ENCODE measurements at regions not wholly inside any gene's neighbourhood (a gene's known extent, or its start where the extent isn't known, plus 50 kb on each side); places are given as distances from the start of the nearest gene placed in this dataset.

DNA sequence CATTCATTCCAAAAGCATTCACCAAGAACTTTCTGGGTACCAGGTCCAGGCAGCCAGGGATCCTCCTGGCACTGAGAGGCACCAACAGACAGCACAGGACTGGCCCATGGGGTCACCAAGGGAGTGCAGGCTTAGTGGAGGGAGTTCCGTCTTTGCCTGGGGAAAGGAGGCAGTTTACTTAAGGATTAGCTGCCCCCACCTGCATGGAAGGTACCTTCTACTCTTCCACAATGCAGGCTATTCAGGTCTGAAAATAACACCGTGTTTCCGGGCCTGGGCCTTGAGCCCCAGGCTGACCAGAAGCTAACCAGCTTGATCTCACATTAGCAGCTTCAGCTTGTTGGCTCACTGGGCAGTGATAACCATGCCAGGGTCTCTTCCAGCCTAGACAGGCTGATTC, 199.4 kb downstream of the FOXA2 start (continued):
- TF ChIP-seq MAX (IDR thresholded peaks at IDR 0.05) (no peak), EP300 (IDR thresholded peaks at IDR 0.05; ENCODE audit: borderline replicate concordance in 1 of 2, low read depth in 2 of 2, low read length in 2 of 2) (no peak), EGR1 (IDR thresholded peaks at IDR 0.05; ENCODE audit: borderline replicate concordance, low read depth, low read length) (no peak), EZH2 (IDR thresholded peaks at IDR 0.05; ENCODE audit: low read depth, low read length, severe bottlenecking) (no peak)

Data from H1 (cell line).